ENCODE measurements at regions not wholly inside any gene's neighbourhood (a gene's known extent, or its start where the extent isn't known, plus 50 kb on each side); places are given as distances from the start of the nearest gene placed in this dataset.

DNA sequence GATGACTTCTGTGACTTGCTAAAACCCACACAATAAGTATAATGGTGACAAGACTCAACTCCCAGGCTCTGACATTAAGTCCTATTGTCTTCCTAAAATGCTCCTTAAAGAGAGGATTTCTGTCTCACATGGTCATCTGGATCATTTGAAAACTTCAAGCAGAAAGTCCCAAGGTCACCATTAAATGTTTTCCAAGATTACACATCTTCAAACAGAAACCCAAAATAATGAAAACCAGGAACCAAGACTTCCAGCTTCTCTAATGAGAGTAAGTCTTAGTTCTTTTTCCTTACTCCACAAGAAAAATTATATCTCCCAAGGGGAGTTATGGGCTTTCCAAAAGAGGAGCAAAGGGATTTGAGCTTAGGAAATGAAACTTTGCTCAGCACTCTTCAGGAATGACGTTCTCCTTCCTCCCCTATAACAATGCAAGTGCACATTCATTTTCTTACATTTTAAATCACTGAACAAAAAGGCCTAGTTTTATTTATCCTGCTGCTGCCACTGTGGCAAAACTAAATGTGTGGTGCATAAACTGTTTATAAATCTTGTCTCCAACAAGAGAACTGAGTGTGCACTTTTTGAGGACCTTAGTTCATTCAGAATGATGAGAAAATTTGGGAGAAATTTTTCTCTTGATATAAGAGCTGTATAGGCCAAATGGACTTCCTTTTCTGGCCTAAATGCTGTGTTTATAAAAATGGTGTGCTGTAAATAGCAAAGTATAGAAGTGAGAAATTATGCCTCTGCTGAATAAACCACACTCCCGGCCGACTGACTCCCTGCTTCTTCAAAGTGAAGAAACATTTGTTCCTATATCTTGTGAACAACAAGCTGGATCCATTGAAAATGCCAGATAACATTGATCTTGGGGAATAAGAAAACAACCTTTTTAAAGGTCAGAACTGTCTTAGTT is 148.4 kb upstream of the PLEKHG7 start:
- DNase-seq (ENCODE audit: low spot score): no peak

DNA sequence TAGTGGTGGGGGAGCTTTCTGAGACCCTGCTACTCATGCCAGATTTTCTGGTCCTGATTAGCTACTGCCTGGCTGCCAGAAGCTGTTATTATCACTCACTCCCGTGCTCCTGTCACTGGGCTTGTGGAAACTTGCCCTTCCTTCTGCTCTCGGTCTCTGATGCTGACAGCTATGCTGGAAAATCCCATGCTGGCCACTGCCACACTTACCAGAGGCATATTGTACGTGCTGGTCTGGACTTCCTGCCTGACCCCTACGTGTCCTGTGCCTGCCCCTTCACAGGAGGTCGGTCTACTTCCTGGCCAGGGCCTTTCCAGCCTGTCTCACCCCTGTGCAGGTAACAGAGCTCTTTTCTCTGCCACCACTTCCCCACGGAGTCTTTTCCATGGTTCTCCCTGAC is 149.4 kb upstream of the PLEKHG7 start:
- no peak for DNase-seq (ENCODE audit: low spot score)

GRCh38 chr12:92552412-92553108 is 150.2 kb upstream of the PLEKHG7 start:
- no peak for DNase-seq (ENCODE audit: low spot score)

GRCh38 chr12:92551853-92552397 is 150.9 kb upstream of the PLEKHG7 start:
- peak; percentile 11 for DNase-seq (ENCODE audit: low spot score)

GRCh38 chr12:92551210-92551609 is 151.6 kb upstream of the PLEKHG7 start:
- DNase-seq (ENCODE audit: low spot score): no peak

DNA sequence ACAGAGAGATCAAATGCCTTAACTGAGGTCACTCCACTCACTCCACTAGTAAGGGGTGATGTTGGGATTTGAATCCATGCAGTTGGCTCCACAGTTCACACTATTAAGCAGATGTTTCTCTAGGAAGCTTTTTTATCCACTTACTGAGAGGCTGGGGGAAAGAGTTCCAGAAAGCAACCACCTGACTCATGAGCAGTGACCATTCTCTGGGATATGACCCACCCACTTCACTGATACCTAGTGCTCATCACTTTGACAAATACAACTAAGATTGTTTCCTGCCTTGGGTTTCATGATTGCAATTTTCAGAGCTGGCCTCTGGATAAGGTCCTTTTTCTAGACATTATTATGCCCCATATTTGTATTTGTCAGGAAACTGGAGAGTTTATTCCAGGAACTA is 152.1 kb upstream of the PLEKHG7 start:
- DNase-seq (ENCODE audit: low spot score): no peak

GRCh38 chr12:92550254-92550653 is 152.5 kb upstream of the PLEKHG7 start:
- DNase-seq (ENCODE audit: low spot score): no peak

DNA sequence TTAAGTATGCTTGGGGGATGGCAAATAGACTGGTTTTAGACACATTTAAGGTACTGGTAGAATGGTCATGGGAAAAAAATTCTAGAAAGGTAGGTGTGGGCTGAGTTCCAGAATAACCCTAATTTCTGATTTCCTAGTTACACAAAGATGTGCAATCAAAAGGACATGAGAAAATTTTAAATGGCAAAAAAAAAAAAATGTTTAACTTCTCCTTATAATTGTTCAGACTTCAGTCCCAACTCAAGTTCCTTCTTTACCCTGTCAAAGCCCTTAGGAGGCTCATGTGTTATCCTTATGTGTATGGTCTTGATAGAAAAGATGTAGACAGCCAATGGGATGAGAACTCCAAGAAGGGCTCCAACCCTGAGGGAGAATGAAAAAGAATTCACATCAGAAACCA is 153.3 kb upstream of the PLEKHG7 start:
- DNase-seq (ENCODE audit: low spot score): no peak

DNA sequence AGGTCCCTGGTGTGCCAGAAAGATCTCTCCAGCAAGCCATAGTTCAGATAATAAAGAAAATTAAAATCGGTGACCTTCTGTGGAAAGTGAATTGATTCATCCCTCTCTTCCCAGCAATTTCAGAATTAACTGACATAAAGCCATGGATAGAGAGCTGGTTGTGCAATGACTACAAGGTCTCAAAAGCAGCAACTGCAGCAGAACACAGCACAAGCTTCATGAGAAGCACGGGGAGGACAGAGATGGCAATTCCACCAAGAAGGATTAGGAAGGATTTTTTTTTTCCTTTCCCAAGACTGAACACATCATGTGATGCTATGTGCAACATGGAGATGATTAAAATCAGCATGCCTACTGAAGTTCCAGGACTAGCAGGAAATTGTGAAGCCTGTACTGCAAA is 154.9 kb upstream of the PLEKHG7 start:
- no peak for DNase-seq (ENCODE audit: low spot score)

GRCh38 chr12:92547420-92547819 is 155.4 kb upstream of the PLEKHG7 start:
- DNase-seq (ENCODE audit: low spot score): no peak

- DNase-seq (ENCODE audit: low spot score): no peak
Observed at GRCh38 chr12:92546635-92547348, 156.0 kb upstream of the PLEKHG7 start.

GRCh38 chr12:92546259-92546634 is 156.5 kb upstream of the PLEKHG7 start:
- DNase-seq (ENCODE audit: low spot score): no peak

- DNase-seq (ENCODE audit: low spot score): no peak
Observed at GRCh38 chr12:92544322-92544721, 158.5 kb upstream of the PLEKHG7 start.

- no peak for DNase-seq (ENCODE audit: low spot score)
Observed at GRCh38 chr12:92543840-92544239, 158.9 kb upstream of the PLEKHG7 start.

DNA sequence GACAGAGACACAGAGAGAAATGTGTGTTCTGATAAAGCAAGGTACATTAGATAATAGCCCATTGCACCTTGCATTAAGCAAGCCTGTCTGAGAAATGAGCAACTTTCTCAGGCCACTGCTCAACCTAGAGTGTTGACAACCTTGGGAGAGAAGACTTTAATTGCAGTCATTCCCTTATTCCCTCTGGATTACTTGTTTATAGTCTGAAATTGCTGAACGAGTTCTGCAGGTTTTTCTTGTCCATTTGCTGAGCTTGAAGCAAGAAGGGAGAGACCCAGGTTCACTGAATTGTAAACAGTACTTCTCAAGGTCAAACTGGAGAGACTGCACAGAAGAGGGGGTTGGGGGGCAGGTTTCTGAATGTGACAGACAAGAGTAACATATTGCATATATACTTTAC is 159.4 kb upstream of the PLEKHG7 start:
- DNase-seq (ENCODE audit: low spot score): no peak

- no peak for DNase-seq (ENCODE audit: low spot score)
Observed at GRCh38 chr12:92541731-92542130, 161.1 kb upstream of the PLEKHG7 start.

DNA sequence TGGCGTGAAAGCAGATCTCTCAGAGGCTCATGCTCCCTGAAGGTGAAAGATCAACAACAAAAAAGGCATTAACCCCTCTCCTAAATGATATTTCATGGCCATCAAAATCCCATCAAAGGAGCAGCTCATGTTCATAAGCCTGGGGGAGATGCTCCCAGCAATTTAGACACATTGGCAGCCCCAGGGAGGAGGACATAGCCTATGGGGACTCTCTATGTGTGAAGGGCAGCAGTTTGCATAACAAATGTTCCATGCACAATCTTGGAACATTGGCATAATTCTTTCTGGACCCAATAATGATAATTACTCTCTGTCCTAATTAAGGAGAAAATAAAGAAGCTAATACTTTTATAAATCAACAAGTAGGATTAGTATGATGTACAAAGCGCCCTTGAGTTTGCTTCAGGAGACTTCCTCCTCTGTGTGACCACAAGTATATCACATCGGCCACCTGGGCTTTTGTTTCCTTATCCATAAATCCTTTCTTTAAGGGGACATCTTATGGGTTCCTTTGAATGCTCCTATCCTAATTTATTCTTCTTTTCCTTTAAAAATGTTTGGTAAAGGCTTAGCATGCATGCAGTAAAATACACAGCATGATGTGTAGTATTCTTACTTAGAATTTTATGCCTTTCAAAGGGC is 161.9 kb upstream of the PLEKHG7 start:
- no peak for DNase-seq (ENCODE audit: low spot score)

DNA sequence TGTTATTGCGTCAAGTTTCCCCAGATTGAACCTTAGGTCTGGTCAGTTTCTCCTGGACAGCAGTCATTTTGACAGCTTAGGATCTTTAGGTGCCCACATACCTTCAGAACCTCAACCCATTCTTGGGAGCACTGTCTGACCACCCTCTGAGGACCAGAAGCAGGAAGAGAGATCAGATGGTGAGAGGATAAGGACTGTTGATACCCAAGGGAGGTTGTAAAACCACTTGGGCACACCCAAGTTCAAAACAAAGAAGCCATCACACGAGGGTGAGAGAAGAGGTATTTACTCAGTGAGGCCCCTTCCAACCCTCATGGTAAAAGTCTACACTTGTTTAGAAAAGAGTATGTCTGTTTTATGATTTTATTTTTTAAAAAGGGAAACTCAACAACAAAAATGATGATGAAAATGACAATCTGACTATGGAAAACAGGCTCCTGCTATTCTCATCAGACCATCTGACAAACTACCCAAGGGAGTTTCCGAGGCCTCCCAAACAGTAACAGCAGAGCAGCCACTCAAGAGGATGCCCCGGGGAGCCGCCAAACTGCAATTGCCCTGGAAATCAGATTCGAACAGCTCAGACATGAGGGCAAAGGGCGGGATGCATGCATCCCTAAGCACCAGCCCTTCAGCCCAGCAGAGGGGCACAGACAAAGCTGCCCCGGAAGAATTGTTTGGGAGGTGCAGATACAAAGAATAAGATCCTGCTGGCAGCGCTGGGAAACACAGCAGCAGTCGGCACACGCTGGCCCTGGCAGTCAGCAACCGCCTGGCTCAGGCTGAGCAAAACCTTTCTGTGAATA is 162.6 kb upstream of the PLEKHG7 start:
- peak; percentile 38 for DNase-seq (ENCODE audit: low spot score)

- DNase-seq (ENCODE audit: low spot score): peak; percentile 55
Observed at GRCh38 chr12:92539110-92539749, 163.6 kb upstream of the PLEKHG7 start.

- no peak for DNase-seq (ENCODE audit: low spot score)
Observed at GRCh38 chr12:92537290-92537960, 165.4 kb upstream of the PLEKHG7 start.
